Loucy (cell line): ENCODE measurements at regions not wholly inside any gene's neighbourhood (a gene's known extent, or its start where the extent isn't known, plus 50 kb on each side); places are given as distances from the start of the nearest gene placed in this dataset.

Source experiments
- EZH2phosphoT487 ChIP-seq: fragments of 200-600 bp; IDR thresholded peaks from 2 replicates; pipeline ENCODE4 v1.6.1; 2018; ENCODE audit warnings: antibody characterized with exemption, mild to moderate bottlenecking, moderate library complexity, borderline replicate concordance
- TF ChIP-seq, protein P1 (sequence below): fragments of 200-600 bp; sonication (generic); conservative IDR thresholded peaks from 2 replicates; pipeline ENCODE4 v1.5.1; 2014; ENCODE audit warnings: mild to moderate bottlenecking, antibody characterized with exemption, low read length

DNA sequence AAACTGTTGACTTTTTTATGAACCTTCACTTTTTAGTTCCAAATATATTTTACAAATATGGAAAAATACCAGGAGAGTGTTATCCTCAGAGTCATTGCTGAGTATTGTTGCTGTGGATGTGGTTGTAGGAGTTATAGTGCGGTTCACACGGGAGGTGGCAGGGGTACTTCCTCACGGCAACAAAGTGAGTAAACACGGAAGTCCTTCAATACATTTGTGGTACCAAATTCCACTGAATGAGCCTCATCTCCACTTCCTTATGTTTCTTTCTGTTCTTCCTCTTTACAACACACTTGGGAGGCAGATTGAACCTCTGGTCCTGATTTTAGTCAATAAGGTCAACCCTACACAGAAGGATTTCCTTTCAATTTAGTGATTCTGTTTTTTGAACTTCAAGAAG, 371.8 kb downstream of the BTBD3 start:
- TF ChIP-seq, protein P1, sequence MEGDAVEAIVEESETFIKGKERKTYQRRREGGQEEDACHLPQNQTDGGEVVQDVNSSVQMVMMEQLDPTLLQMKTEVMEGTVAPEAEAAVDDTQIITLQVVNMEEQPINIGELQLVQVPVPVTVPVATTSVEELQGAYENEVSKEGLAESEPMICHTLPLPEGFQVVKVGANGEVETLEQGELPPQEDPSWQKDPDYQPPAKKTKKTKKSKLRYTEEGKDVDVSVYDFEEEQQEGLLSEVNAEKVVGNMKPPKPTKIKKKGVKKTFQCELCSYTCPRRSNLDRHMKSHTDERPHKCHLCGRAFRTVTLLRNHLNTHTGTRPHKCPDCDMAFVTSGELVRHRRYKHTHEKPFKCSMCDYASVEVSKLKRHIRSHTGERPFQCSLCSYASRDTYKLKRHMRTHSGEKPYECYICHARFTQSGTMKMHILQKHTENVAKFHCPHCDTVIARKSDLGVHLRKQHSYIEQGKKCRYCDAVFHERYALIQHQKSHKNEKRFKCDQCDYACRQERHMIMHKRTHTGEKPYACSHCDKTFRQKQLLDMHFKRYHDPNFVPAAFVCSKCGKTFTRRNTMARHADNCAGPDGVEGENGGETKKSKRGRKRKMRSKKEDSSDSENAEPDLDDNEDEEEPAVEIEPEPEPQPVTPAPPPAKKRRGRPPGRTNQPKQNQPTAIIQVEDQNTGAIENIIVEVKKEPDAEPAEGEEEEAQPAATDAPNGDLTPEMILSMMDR = no peak
- no peak for TF ChIP-seq EZH2phosphoT487
